GDM1 (cell line): ENCODE measurements at regions not wholly inside any gene's neighbourhood (a gene's known extent, or its start where the extent isn't known, plus 50 kb on each side); places are given as distances from the start of the nearest gene placed in this dataset.
"Not testable (repeated sequence)": the region's sequence is repeated elsewhere in the genome, so short reads cannot be mapped to it uniquely, and the experiment has no call there.

Experiments used
- DNase-seq: peaks from one replicate; lab custom pipeline; 2025; lab: John Stamatoyannopoulos, UW

DNA sequence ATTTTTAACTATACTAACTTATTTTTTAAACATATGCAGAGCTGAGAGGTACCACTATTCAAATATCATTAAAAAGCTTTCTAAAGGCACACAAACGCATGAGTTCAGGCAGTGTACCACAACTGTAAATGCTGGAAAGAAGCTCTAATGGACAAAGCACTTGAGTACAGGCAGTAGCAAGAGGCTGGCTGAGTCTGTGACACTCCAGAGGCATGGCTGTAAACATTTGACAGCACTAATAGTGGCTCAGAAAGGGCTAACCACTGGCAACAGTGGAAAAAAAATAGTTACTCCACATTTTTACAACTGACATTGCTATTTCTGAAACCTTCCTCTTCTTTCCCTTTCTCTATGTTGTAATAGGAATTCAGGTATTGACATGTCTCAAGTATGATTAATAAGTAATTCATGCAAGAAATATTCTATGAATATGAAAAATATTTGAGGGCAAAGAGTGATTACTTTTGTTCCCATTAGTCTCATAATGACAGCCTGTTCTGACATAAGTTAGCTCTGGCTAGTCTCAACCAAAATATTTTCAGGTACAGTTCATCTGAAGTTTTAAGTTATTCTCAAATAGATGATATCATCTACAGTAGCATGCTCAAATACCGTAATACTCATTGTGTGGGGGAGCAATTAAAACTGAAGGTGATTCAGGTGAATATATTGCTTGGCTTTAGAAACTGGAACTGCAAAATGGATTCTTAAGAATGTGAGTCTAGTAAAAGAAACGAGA, 324.0 kb upstream of the POT1 start:
- no peak for DNase-seq

DNA sequence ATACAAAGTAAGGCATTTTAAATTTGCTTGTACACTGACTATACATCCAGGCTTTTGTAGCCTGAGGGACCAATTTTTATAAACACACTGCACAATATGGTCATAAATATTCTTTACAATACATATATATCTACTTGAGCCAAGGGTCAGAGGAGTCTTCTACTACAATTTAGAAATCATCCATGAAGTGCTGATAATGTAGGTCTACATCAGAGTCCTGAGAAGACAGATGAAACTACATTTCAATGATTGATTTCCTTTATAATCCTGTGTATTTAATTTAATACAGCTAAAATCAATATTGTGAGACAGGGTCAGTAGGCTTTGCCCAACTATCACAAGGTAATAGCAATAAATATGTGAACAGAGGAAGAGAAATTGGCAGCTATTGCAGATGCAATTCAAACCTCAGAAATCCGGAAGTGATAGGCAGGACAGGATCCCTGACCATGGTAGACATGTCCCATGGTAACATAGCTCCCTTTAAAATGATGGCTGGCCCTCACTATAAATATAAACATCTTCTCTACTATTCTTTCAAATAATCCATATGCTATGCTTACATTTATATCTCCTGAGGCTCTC, 318.0 kb upstream of the POT1 start:
- no peak for DNase-seq

DNA sequence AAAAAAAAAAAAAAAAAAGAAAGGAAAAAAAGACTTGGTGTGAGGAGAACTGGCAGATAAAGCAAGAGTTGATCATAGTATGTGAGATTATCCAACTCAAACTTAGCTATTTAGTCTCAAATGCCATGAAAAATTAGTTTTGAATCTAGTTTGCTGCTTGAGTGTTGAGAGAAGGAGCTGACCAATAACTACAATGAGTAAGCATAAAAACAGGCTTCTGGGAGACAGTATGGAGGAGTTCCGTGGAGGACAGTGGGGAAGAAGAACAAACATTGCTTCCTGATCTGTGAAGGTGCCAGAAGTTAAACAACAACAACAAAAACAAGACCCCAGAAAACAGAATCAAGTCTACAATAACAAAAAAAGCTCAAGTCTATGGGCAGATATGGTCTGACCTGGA, 317.1 kb upstream of the POT1 start:
- DNase-seq = no peak

DNA sequence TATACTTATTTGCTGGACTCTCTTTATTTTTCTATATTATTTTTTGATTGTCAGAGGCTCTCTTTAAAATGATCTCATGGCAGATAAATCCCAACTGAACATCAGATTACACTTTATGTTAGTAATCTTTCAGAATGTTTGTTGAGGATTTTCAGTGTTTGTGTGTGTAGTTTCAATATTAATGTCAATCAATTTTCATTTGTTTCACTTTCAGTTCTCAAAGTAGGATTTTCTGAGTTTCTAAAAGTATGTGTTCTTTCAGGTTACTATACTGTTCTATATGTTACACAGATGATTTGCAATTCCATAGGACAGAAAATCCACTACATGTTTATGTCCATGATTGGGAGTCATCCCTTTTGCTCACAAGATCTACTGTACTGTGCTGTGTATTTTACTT, 311.9 kb upstream of the POT1 start:
- DNase-seq = no peak

DNA sequence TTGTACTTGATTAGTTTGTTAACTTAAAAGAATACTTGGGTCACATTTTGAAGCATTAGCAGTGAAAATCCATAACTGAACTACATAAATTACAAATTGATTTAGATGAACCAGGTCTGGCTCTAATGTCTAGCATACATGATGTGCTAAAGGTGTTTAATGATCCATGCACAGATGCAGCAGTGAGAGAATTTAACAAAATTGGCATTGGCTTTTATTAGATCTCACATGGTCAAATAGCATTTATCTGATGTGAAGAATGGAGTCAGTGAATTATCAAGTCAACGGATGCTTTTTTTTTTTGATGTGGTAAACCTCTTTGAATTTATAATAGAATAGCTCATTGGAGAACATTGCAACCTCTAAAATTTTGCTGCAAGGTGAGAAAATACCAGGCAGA, 293.0 kb upstream of the POT1 start:
- DNase-seq = no peak

DNA sequence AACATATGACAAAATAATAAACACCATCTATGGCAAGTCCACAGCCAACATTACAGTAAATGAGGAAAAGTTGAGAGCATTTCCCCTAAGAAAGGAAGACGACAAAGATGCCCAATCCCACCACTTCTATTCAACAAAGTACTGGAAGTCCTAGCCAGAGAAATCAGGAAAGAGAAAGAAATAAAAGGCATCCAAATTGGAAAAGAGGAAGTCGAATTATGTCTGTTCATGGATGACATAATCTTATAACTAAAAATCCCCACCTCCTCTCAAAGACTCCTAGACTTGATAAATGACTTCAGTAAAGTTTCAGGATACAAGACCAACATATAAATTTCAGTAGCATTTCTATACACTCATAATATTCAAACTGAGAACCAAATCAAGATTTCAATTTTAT, 288.5 kb upstream of the POT1 start:
- no peak for DNase-seq

DNA sequence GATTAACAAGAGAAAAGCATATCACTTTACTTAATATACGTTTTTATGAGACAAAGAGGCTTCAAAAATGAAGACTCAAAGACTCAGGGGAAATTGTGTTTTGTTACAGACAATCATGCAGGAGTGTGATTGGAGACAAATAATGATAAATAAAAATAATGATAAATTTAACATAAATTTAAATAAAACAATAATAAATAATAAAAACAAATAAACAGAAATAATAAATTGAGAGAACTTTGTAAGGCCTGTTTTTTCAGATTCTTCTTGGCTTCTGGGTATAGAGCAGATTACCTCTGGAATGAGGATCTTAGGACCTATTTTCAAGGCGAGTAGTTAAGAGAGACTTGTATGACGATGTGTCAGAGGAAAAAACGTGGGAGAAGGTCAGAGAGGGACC, 271.4 kb upstream of the POT1 start:
- no peak for DNase-seq

DNA sequence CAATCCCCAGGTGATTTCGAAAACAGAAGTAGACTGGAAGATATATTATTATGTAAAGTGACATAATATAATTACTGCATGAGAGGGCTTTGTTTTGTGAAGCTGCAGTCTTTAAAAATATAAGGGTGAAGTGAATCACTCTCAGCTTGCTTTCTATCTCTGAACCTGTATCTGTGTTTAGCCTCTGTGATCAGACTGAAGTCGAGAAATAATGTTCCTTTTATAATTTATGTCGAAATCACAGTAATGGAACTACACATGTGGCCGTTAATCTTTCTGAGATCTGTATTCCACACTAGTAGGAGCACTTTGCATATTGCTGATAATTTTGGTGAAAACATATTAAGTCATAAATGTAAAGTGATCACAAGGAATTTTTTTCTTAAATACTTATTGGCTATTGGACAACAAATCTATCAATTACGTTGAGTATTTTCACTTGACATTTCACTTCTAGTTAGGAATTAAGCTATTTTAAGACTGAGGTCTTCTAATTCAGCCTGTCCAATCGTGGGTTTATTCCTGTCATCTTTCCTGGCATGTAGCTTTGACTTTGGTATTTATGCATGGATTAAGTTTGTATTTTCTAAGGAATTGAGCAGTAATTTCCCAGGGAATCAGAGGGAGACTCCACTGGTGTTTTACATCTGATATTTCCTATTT, 268.2 kb upstream of the POT1 start:
- no peak for DNase-seq

DNA sequence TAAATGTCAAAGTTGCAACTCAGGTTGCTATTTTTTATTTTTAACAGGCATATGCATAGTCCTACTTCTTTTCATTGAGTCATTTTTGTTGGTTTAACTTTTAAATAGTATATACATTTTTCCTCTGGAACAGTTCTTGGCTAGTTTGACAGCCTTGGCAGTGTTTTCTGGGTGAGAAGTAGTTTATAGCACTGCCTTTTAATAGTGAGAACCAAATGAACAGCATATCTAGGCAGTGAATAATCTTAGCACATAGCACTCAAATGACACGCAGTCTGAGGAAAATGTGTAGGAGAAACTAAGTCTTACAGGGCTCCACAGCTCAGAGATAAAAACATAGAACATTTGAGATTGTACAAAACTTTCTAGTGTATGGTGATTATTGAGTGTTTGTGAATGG, 265.5 kb upstream of the POT1 start:
- no peak for DNase-seq

DNA sequence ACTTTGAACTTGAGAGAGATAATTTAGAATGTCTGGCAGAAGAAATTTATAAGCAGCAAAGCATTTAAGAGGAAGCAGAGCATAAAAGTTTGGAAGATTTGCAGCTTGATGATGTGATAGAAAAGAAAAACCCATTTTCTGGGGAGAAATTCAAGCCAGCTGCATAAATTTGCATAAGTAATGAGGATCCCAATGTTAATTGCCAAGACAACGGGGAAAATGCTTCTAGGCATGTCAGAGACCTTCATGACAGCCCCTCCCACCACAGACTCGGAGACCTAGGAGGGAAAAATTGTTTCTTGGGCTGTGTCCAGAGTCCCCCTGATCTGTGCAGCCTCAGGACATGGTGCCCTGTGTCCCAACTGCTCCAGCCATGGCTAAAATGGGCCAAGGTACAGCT, 263.6 kb upstream of the POT1 start:
- no peak for DNase-seq

DNA sequence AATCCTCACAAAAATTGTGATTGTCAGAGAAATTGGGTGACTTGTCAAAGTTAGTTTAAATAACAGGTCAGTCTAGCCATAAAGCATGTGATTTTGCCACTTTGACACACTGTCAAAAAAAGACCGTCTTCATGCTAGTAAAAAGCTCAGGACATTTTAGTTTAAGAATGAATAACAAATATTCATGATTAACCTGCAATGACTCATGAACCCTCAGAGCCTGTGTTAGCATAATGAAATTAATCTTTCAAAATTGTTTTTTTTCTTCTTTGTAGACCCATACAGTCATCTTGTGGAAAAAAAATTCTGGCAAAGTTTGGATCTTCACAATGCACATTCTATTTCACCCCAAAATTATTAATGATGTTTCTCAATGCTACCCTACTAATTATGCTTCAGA, 255.2 kb upstream of the POT1 start:
- no peak for DNase-seq

DNA sequence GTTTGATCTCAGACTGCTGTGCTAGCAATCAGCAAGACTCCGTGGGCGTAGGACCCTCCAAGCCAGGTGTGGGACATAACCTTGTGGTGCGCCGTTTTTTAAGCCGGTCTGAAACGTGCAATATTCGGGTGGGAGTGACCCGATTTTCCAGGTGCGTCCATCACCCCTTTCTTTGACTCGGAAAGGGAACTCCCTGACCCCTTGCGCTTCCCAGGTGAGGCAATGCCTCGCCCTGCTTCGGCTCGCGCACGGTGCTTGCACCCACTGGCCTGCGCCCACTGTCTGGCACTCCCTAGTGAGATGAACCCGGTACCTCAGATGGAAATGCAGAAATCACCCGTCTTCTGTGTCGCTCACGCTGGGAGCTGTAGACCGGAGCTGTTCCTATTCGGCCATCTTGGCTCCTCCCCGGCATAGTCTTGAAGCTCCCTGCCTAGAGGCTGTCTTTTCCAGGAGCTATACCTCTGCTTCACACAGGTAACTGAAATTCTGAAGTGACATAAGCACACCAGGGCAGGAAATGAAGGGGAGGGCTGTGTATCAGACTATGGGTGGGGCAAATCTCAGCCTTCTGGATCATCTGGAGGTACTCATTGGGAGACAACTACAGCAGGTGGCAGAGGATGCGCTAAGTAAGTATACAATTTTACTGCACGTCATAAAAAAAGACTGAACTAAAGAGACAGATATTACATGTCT, 252.1 kb upstream of the POT1 start:
- not testable (repeated sequence) for DNase-seq

DNA sequence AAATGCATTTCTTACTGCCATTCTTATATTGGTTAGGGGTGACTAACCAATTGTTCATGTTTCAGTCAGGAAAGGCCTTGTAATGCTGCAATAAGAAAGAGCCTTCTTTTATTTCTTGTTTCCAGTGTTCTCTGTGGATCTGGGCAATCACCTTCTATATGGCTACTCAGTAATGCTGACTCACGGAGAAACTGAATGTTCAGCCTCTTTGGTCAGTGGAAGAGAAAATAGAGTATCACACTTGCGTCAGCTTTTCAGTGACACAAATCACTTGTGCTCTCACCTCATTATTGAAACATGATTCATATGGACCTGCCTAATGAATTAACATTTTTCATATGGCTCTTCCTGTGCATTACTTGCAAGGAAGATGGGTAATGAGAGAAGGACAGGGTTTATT, 243.9 kb upstream of the POT1 start:
- no peak for DNase-seq

DNA sequence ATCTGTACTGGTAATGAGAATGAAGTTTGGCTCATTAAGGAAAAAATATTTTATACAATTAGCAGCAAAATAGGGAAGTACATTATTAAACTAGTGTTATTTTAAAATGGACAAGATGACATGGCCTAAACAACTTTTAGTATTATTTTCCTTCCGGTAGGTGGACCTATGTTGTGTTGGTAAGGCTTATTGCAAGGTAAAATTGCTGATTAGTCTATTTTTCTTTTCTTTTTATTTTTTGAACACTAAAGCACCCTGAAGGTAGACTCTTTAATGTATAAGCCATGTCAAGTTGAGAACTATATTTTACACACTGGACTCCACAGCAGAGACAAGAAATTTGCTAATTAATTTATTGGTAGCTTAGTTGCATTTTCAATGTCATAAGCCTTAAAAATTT, 239.5 kb upstream of the POT1 start:
- DNase-seq = no peak

DNA sequence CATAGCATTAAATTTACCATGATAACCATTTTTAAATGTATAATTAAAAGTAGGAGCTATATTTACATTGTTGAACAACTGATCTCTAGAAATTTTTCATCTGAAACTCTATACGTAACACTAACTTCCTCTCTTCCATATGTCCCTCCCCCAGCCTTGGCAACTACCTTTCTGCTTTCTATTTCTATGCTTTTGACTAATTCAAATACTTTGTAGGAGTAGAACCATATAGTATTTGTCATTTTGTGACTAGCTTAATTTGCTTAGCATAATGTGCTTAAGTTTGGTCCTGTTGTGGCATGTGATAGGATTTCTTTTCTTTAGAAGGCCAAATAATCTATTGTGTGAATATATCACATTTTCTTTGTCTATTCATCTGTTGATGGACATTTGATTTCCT, 225.3 kb upstream of the POT1 start:
- no peak for DNase-seq

DNA sequence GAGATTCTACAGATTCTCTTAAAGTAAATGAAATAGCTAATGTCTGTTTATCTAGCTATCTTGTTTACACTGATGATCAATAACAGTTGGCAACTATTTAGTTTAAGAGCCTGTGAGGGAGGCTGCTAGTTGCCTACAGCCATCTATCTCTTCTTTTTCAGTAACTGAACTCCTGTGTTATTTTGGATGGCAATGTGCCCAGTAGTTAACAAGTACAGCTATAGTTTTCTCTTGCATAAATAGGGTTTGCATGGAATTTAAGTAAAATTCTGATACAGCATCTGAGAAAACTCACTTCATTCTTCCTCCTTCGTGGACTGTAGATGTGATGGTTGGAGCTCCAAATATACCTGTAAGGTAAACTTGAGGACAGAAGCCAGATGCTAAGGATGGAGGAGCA, 219.5 kb upstream of the POT1 start:
- no peak for DNase-seq

DNA sequence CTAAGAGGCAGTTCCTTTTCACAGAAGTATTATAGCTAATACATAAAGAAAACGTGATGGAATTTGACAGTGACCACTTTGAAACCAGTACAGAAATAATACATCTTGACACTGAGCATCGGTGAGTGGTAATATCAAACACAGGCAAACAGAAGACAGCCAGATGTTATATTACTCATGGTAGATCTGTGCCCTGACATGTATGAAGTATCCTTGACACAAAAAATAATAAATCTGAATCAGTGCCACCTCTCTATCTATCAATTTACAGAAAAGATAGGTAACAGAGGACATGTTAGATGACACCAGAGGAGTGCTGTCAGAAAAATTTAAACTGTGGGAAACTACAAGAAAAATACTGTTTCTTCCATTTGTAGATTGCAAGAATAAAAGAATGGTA, 217.4 kb upstream of the POT1 start:
- DNase-seq = no peak

DNA sequence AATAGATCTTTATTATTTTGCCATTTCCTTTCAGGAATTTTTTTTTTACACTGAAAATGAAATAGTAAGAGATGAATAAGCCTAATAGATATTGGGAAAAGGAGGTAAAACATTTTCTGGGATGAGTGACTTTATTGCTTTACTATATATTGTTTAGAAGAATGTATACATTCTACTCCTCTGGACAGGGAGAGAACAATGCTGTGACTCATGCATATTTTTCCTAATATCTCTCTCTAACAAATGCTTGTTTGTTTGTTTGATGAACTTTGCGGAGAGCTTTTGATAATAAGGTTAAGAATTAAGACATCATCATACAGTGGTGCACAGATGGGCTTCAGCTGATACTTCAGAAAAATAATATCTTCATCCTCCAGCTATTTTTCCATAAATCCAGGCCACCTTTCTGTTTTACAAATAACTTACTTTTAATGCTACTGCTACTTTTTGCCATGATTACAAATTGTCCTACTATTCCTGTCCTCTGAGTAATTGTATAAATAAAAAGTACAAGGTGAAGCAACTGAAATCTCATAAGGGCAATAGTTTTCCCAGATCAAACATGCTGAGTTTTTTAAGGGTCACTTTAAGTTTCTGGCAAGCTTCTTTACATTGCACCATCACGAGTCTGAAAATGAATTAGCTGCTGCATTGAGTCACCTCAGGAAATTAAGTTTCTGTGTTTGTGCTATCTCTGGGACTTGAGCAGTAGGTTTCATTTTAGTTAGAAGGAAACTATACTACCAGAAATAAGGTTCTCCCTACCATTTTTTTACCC, 207.3 kb upstream of the POT1 start:
- DNase-seq = no peak

DNA sequence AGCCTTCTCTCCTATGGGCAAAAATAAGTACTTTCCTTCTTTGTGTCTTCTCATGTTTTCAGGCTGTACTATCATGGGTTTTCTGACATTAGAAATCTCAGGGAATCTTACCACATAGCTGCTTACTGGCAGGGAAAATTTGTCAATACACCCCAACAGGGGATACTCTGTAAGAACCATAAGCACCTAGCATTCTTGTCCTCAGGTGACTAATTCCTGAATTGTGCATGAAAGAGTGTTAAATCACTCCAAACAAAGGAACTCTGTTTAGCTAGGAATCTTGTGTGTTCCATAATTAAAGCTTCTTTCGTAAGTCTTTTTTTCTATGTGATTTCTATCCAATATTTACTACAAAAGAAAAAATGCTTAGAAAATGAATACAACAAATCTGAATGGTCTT, 206.7 kb upstream of the POT1 start:
- DNase-seq = no peak

DNA sequence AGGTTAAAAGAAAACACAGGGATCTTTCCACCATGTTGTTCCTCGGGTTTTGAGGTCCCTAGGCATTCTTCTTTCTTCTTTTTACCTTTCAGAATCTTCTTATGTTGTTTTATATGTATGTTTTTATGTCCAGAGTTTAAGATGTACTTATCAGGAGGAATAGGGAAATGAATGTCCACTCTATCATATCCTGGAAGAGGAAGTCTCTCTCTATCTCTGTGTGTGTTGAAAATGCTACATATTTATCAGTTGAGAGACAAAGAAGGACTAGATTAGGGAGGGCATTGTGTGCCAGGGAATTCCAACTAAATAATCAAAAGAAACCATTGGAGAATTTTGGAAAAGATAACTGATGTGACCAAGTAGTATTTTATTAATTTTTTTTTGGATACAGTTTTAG, 200.5 kb upstream of the POT1 start:
- no peak for DNase-seq

DNA sequence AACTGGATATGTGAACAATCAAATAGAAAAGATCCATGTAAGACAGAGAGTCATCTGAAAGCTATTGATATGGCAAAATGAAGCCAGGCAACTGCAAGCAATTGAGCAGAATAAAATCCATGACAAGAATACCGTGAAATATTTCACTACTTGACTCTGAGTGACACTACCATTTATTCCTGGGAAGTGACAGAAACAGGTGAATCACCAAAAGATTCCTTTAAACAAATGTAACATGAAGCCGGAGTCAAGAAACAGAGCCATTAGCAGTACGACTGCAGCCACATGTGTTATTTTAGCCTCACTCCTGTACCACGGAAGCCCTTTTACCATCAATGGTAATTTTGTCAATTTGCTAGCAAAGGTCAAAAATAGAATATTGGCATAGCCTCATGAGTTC, 197.7 kb upstream of the POT1 start:
- DNase-seq = no peak

DNA sequence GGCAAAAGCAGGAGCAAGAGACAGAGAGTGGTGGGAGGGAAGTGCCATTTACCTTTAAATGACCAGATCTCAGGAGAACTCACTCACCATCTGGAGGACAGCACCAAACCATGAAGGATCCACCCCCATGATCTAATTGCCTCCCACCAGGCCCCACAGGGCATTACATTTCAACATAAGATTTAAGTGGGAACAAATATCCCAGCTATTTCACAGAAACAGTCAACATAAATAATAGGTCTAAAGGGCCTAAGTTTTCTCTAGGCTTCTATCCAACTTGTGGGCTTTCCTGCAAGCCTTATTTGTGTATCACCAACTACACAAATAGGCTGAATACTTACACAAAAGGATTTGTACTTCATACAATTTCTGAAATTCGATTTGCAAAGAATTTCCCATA, 196.8 kb upstream of the POT1 start:
- DNase-seq = no peak
